Hematopoietic multipotent progenitor cell treated with erythropoietin and hydrocortisone succinate and interleukin-3 and kit ligand, for 4 days (in vitro differentiated cells): ENCODE measurements at regions not wholly inside any gene's neighbourhood (a gene's known extent, or its start where the extent isn't known, plus 50 kb on each side); places are given as distances from the start of the nearest gene placed in this dataset.
"Not testable (repeated sequence)": the region's sequence is repeated elsewhere in the genome, so short reads cannot be mapped to it uniquely, and the experiment has no call there.

Experiments used
- DNase-seq: peaks from one replicate; pipeline ENCODE4 v3.0.0-alpha.2; 2015

DNA sequence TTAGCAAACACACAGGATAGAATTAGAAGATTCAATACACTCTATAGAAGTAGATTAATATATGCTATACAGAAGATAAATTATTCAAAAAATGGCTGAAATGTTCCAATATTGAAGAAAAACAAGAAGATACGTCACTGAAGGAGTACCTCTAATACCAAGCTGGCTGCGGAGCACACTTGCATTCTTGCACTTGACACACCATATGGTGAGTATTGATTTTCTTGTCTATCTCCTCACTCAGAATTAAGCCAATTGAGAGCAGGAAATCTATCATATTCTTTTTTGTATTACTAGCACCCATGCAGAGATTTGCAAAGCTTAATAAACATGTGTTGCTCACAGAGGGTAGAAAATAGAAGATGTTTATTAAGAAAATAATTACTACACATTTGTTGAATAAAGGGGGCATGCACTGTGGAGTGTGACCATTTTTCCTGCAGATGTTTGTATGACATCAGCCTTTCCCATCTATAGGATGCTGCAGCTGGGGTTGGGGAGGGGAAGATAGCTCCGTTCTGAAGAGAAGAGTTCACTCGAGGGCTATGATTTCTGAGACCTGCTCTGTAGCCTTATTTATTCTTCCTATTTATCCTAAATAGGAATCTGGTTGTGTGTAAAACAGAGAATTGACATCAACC, 318.1 kb downstream of the HHIPL2 start:
- no peak for DNase-seq

GRCh38 chr1:222225316-222225691, 322.6 kb downstream of the HHIPL2 start:
- no peak for DNase-seq

DNA sequence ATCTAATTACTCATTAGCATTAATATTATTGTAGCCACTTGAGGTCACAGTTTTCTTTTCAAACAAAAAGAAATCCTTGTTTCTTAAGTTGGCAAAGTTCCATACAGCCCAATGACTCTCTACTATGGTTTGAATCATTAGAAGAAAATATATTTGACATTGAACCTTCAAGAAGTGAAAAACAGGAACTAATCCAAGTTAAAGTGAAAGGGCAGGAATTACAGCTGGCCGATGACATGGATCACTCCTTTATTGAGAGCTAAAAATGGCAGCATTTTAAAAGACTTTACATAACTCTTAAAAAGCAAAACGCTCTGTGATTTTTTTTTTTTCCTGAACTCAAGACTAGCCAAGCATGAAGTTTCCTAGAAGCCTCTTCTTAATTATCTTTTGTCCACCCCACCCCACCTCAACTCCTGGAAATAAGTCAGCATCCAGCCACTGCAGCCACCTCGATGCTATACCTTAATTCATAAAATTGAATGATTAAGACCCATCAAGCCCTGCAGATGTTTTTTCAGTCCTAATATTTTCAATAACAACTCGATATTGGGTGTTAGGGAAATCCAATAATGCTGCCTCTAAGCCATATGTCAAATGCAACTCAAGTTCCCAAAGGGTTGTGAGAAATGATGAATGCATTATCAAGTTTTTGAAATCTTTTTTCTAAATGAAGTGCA, 323.1 kb downstream of the HHIPL2 start:
- DNase-seq: no peak

- DNase-seq: no peak
Measured at GRCh38 chr1:222224156-222224555, 323.7 kb downstream of the HHIPL2 start.

- DNase-seq: no peak
Measured at GRCh38 chr1:222223010-222223409, 324.9 kb downstream of the HHIPL2 start.

DNA sequence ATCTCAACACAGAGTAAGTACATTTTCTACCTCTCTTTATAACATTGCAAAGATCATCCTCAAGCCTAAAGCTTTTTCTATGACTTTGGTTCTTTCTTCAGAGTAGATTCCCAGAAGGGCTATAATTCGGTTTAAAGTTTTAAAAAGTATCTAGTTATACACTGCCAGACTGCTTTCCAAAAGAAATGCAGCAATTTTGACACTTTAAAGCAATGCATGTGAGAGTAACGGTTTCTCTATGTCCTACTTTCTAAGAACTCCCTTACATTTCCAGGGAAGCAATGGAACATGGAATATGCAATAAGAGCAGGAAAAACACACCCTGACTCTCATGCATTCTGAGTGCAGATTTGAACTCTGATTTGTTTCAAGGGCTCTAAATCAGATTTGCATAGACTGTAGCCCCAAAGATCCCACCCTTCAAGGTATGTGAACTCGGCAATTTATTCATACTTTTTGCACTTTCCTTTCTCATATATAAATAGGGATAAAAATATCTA, 331.6 kb downstream of the HHIPL2 start:
- no peak for DNase-seq

DNA sequence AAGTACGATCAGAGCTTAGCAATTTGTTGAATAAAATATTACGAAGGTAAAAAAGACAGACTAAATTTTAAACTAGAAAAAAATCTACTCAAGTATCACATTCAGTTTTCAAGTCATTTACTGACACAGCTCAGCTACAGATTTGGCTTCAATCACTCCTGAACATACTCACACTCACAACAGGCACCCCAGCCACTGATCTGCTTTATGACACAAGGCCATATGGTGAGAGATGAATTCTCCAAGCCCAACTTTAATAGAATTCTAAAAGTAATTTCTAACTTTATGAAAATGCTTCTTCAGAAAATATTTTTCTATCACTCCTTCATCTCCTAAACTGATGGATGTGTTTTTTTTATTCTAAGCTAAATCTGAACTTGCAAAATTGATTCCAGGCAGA, 337.1 kb downstream of the HHIPL2 start:
- no peak for DNase-seq

DNA sequence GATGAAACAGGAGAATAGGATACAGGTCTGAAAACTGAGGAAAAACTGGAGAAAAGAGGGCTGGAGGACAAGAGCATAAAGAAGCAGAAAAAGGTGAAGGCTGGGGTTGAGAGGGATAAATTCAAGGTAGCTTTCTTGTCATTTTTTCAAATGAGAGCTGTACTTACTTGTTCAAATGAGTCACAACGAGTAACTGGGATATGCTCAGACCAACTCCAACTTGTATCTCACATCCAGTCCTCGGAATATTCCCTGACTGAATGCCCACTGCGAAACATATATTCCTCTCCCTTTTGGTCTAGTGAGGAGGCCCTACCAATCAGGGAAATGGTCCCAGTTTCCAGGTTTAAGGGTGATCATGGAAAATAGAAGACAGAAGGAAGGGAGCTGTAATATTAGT, 343.4 kb downstream of the HHIPL2 start:
- no peak for DNase-seq

DNA sequence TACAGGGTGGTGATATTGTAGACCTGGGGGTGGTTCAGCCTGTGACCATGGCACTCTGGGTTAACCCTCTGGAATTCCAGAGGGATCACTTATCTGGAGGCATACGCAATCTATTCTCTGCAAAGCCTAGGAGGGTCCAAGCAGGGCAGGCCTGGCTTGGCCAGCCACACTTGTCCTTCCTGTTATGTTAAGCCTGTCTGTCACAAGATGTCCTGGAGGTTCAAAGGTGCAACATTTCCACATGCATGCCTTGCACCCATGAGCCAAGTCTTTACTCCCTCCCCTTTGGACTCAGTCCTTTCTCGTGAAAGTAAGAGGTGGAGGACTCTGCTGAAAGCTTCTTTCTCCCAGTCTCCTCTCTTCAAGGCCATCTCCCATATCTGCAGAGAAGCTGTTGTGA, 345.1 kb downstream of the HHIPL2 start:
- no peak for DNase-seq

- DNase-seq: no peak
Measured at GRCh38 chr1:222196736-222197135, 351.2 kb downstream of the HHIPL2 start.

GRCh38 chr1:222196288-222196687, 351.6 kb downstream of the HHIPL2 start:
- no peak for DNase-seq

DNA sequence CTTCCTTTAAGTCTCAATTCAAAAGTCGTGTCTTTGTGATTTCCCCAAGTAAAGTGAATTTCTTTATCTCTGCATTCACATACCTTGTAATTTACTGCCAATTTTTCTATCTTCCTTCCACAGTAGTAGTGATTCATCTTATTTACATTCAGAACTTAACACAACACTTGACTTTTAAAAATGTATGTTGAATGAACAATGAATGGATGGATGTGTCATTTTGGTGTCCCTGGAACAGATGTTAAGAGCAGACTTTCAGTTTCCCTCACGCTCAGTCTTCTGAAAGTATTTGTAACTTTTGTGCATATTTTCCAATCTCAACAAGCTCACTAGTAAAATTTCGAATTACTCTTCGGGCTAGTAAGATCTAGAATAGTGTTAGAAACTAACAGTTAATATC, 352.0 kb downstream of the HHIPL2 start:
- no peak for DNase-seq

DNA sequence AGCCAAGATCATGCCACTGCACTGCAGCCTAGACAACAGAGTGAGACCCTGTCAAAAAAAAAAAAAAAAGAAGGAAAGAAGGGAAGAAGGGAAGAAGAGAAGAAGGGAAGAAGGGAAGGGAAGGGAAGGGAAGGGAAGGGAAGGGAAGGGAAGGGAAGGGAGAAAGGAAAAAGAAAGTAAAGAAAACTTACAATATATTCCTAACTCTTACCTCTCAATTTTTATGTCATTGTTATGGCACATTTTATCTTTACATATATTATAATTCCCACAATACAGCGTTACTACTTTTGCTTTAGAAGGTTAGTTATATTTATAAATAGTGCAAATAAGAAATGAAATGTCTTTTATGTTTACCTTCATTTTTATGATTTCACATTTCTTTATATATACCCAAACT, 358.7 kb downstream of the HHIPL2 start:
- DNase-seq: no peak

DNA sequence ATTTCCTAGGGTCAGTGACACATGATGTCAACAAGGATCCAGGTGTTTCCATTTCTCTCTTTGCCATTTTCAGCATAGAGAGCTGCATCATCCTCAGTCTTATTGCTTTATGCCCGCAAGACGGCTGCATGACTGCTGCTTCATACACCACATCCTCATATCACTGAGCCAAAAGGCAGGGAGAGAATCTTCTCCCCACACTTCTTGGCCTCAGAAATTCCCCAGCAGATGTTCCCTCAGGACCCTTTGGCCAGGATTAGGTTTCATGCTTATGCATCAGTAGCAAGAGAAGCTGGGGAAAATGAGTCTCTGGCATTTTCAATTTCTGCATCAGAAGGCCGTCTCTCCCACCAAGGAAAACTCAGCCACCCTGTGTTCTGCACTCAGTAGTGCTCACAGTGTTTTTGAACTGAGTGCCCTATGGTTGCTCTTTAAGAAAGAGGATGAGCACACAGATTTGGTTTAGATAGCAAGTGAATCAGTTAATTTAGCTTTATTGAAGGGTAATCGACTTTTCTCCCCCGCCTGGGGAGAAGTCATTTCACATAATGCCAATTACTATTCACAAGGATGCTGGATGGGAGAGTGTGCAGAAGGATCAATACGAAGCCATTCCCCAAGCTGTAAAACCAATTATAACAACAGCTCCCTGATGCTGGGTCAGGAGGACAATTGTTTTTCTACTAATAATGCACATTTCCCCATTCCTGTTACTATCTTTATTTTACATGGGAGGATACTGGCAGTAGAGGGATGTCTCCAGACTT, 360.2 kb downstream of the HHIPL2 start:
- no peak for DNase-seq

GRCh38 chr1:222182641-222183040, 365.3 kb downstream of the HHIPL2 start:
- DNase-seq: no peak

DNA sequence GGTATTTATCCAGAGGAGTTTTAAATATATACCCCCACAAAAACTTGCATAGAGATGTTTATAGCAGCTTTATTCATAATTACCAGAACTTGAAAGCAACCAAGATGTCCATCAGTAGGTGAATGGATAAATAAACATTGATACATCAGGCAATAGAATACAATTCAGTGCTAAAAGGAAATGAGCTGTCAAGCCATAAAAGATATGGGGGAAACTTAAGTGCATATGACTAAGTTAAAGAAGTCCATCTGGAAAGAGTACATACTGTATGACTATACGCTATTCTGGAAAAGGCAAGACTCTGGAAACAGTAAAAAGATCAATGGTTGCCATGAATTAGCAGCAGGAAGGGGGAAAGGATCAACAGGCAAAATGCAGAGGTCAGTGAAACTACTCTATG, 366.7 kb downstream of the HHIPL2 start:
- no peak for DNase-seq

DNA sequence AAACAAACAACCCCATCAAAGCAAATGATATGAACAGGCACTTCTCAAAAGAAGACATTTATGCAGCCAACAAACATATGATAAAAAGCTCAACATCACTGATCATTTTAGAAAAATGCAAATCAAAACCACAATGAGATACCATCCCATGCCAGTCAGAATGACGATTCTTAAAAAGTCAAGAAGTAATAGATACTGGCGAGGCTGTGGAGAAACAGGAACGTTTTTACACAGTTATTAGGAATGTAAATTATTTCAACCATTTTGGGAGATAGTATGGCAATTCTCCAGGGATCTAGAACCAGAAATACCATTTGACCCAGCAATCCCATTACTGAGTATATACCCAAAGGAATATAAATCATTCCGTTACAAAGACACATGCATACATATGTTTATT, 370.4 kb downstream of the HHIPL2 start:
- DNase-seq: not testable (repeated sequence)

DNA sequence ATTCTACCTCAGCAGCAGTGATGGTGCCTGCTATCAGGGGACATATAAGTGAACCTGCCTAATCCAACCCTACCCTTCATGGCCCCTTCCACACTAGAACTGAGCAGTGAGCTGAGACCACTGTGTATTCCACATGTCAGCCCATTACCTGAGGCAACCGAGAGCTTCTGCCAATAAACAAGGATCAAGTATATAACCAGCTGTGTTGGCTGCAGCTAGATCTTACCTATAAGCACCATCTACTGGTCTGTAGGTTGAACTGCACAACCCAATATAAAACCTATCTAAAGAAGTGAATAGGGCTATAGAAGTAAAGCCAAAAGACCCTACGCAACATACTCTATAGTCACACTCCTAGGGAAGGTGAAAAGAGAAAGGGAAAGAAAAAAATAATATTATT, 376.9 kb downstream of the HHIPL2 start:
- peak; percentile 70 for DNase-seq

DNA sequence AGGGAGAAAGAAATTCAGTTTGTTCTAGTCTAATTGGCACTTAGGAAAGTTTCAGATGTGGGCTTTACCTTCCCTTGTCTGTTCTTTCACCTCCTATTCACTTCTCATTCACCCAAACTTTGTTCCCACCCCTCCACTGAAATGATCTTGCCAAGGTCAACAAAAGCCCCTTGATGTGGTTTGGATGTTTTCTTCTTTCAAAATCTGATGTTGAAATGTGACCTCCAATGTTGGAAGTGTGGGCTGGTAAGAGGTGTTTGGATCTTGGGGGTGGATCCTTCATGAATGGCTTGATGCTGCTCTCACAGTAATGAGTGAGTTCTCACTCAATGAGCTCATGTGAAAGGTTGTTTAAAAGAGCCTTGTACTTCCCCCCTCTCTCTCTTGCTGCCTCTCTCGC, 379.3 kb downstream of the HHIPL2 start:
- no peak for DNase-seq

GRCh38 chr1:222167896-222168295, 380.0 kb downstream of the HHIPL2 start:
- no peak for DNase-seq

- peak; percentile 56 for DNase-seq
Measured at GRCh38 chr1:222167111-222167510, 380.8 kb downstream of the HHIPL2 start.

GRCh38 chr1:222165629-222166028, 382.3 kb downstream of the HHIPL2 start:
- DNase-seq: no peak

- no peak for DNase-seq
Measured at GRCh38 chr1:222163895-222164294, 384.0 kb downstream of the HHIPL2 start.

DNA sequence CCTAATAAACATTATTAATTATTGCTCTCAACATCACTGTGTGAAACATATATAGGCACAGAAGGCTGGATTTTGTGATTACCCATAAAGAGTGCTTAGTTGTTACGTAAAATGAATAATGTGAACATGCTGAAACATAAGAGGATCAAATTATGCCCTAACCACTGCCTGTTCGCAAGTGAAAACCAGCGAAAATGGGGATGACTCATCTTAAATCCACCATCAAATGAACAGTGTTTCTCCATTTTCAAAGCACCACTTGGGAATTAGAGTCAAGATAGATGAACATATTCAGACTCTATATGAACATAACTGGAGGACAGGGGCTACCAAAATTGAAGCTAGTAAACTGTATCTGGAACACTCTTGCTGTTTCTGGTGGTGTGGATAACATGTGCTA, 386.2 kb downstream of the HHIPL2 start:
- DNase-seq: no peak
